ENCODE measurements at regions not wholly inside any gene's neighbourhood (a gene's known extent, or its start where the extent isn't known, plus 50 kb on each side); places are given as distances from the start of the nearest gene placed in this dataset.

- H3K27ac Mint-ChIP-seq: no peak overlapping the region
- peaks cover 10% of the 10 kb centered on the region for H3K36me3 Mint-ChIP-seq
- peaks cover 20% of the 10 kb centered on the region for H3K9me3 Mint-ChIP-seq (ENCODE audit: low read depth)
- H3K4me1 Mint-ChIP-seq (ENCODE audit: low read depth): peaks cover under 1% of the 10 kb centered on the region
- H3K4me3 Mint-ChIP-seq: no peak overlapping the region
- H3K27me3 Mint-ChIP-seq: no peaks in the 10 kb centered on the region
These were observed 278.9 kb upstream of the SFRP2 start for GRCh38 chr4:154067786-154068185.

GRCh38 chr4:154065368-154065767, 276.5 kb upstream of the SFRP2 start:
- H3K4me3 Mint-ChIP-seq: no peak overlapping the region
- no peaks in the 10 kb centered on the region for H3K4me1 Mint-ChIP-seq (ENCODE audit: low read depth)
- peaks cover 10% of the 10 kb centered on the region for H3K36me3 Mint-ChIP-seq
- H3K27ac Mint-ChIP-seq: no peak overlapping the region
- no peaks in the 10 kb centered on the region for H3K27me3 Mint-ChIP-seq
- H3K9me3 Mint-ChIP-seq (ENCODE audit: low read depth): peaks cover 20% of the 10 kb centered on the region

GRCh38 chr4:154064244-154064643, 275.4 kb upstream of the SFRP2 start:
- Mint-ChIP-seq H3K4me3 (no peak overlapping the region), H3K4me1 (ENCODE audit: low read depth) (no peaks in the 10 kb centered on the region), H3K27ac (no peak overlapping the region)

GRCh38 chr4:154049457-154050181, 260.7 kb upstream of the SFRP2 start:
- Mint-ChIP-seq H3K27me3 (peaks cover 6% of the 10 kb centered on the region), H3K27ac (no peak overlapping the region), H3K36me3 (peaks cover 4% of the 10 kb centered on the region)

More at GRCh38 chr4:154064244-154064643, 275.4 kb upstream of the SFRP2 start:
- H3K9me3 Mint-ChIP-seq (ENCODE audit: low read depth): peaks cover 20% of the 10 kb centered on the region
- H3K27me3 Mint-ChIP-seq: no peaks in the 10 kb centered on the region
- H3K36me3 Mint-ChIP-seq: peaks cover 10% of the 10 kb centered on the region

GRCh38 chr4:154047733-154048132, 258.9 kb upstream of the SFRP2 start:
- Mint-ChIP-seq H3K27ac (no peak overlapping the region), H3K36me3 (no peaks in the 10 kb centered on the region), H3K9me3 (ENCODE audit: low read depth) (peaks cover 7% of the 10 kb centered on the region)

More at GRCh38 chr4:154049457-154050181, 260.7 kb upstream of the SFRP2 start:
- Mint-ChIP-seq H3K4me1 (ENCODE audit: low read depth) (no peaks in the 10 kb centered on the region), H3K9me3 (ENCODE audit: low read depth) (peaks cover 18% of the 10 kb centered on the region), H3K4me3 (no peak overlapping the region)

GRCh38 chr4:154044742-154045485, 256.0 kb upstream of the SFRP2 start:
- no peaks in the 10 kb centered on the region for H3K4me1 Mint-ChIP-seq (ENCODE audit: low read depth)
- H3K27ac Mint-ChIP-seq: no peak overlapping the region
- H3K4me3 Mint-ChIP-seq: no peak overlapping the region
- no peaks in the 10 kb centered on the region for H3K36me3 Mint-ChIP-seq
- H3K27me3 Mint-ChIP-seq: peaks cover 4% of the 10 kb centered on the region
- H3K9me3 Mint-ChIP-seq (ENCODE audit: low read depth): no peaks in the 10 kb centered on the region

More at GRCh38 chr4:154047733-154048132, 258.9 kb upstream of the SFRP2 start:
- Mint-ChIP-seq H3K4me1 (ENCODE audit: low read depth) (no peaks in the 10 kb centered on the region), H3K27me3 (peaks cover 5% of the 10 kb centered on the region), H3K4me3 (no peak overlapping the region)

- H3K27me3 Mint-ChIP-seq: peaks cover 3% of the 10 kb centered on the region
- H3K27ac Mint-ChIP-seq: no peak overlapping the region
- H3K4me1 Mint-ChIP-seq (ENCODE audit: low read depth): no peaks in the 10 kb centered on the region
- no peaks in the 10 kb centered on the region for H3K36me3 Mint-ChIP-seq
- H3K4me3 Mint-ChIP-seq: no peak overlapping the region
- H3K9me3 Mint-ChIP-seq (ENCODE audit: low read depth): no peaks in the 10 kb centered on the region
These were observed 255.2 kb upstream of the SFRP2 start for GRCh38 chr4:154044108-154044531.

- Mint-ChIP-seq H3K4me3 (no peak overlapping the region), H3K27ac (no peak overlapping the region), H3K4me1 (ENCODE audit: low read depth) (no peaks in the 10 kb centered on the region), H3K9me3 (ENCODE audit: low read depth) (no peaks in the 10 kb centered on the region), H3K36me3 (no peaks in the 10 kb centered on the region), H3K27me3 (peaks cover 8% of the 10 kb centered on the region)
These were observed 252.8 kb upstream of the SFRP2 start for GRCh38 chr4:154041640-154042039.

- Mint-ChIP-seq H3K27me3 (peaks cover 13% of the 10 kb centered on the region), H3K4me3 (no peak overlapping the region), H3K9me3 (ENCODE audit: low read depth) (no peaks in the 10 kb centered on the region), H3K27ac (no peak overlapping the region), H3K4me1 (ENCODE audit: low read depth) (no peaks in the 10 kb centered on the region), H3K36me3 (no peaks in the 10 kb centered on the region)
These were observed 250.8 kb upstream of the SFRP2 start for GRCh38 chr4:154039435-154040343.

- H3K27ac Mint-ChIP-seq: no peak overlapping the region
- peaks cover 14% of the 10 kb centered on the region for H3K27me3 Mint-ChIP-seq
- H3K4me1 Mint-ChIP-seq (ENCODE audit: low read depth): no peaks in the 10 kb centered on the region
- no peak overlapping the region for H3K4me3 Mint-ChIP-seq
- no peaks in the 10 kb centered on the region for H3K36me3 Mint-ChIP-seq
- no peaks in the 10 kb centered on the region for H3K9me3 Mint-ChIP-seq (ENCODE audit: low read depth)
These were observed 248.0 kb upstream of the SFRP2 start for GRCh38 chr4:154036856-154037255.

- Mint-ChIP-seq H3K27ac (no peak overlapping the region), H3K9me3 (ENCODE audit: low read depth) (no peaks in the 10 kb centered on the region), H3K27me3 (peaks cover 14% of the 10 kb centered on the region), H3K36me3 (no peaks in the 10 kb centered on the region), H3K4me1 (ENCODE audit: low read depth) (no peaks in the 10 kb centered on the region), H3K4me3 (no peak overlapping the region)
These were observed 246.5 kb upstream of the SFRP2 start for GRCh38 chr4:154035341-154035740.

GRCh38 chr4:154033921-154034320, 245.0 kb upstream of the SFRP2 start:
- Mint-ChIP-seq H3K27ac (no peak overlapping the region), H3K36me3 (no peaks in the 10 kb centered on the region), H3K4me3 (no peak overlapping the region), H3K27me3 (peaks cover 14% of the 10 kb centered on the region), H3K4me1 (ENCODE audit: low read depth) (no peaks in the 10 kb centered on the region), H3K9me3 (ENCODE audit: low read depth) (no peaks in the 10 kb centered on the region)

- Mint-ChIP-seq H3K36me3 (no peaks in the 10 kb centered on the region), H3K4me1 (ENCODE audit: low read depth) (no peaks in the 10 kb centered on the region)
These were observed 244.0 kb upstream of the SFRP2 start for GRCh38 chr4:154032914-154033313.

GRCh38 chr4:154030746-154031145, 241.9 kb upstream of the SFRP2 start:
- Mint-ChIP-seq H3K27ac (no peak overlapping the region), H3K9me3 (ENCODE audit: low read depth) (no peaks in the 10 kb centered on the region), H3K36me3 (no peaks in the 10 kb centered on the region), H3K27me3 (peaks cover 14% of the 10 kb centered on the region), H3K4me1 (ENCODE audit: low read depth) (no peaks in the 10 kb centered on the region), H3K4me3 (no peak overlapping the region)

More at GRCh38 chr4:154032914-154033313, 244.0 kb upstream of the SFRP2 start:
- Mint-ChIP-seq H3K27me3 (peaks cover 16% of the 10 kb centered on the region), H3K27ac (no peak overlapping the region), H3K9me3 (ENCODE audit: low read depth) (no peaks in the 10 kb centered on the region), H3K4me3 (no peak overlapping the region)

- Mint-ChIP-seq H3K4me3 (no peak overlapping the region), H3K27ac (no peak overlapping the region), H3K9me3 (ENCODE audit: low read depth) (no peaks in the 10 kb centered on the region), H3K27me3 (peaks cover 13% of the 10 kb centered on the region), H3K4me1 (ENCODE audit: low read depth) (no peaks in the 10 kb centered on the region), H3K36me3 (no peaks in the 10 kb centered on the region)
These were observed 241.3 kb upstream of the SFRP2 start for GRCh38 chr4:154030152-154030551.
